GM12873 (cell line): ENCODE measurements at regions not wholly inside any gene's neighbourhood (a gene's known extent, or its start where the extent isn't known, plus 50 kb on each side); places are given as distances from the start of the nearest gene placed in this dataset.

ENCODE experiments used
- CTCF ChIP-seq: IDR thresholded peaks from 2 replicates; pipeline ENCODE4 v1.5.1; 2012; ENCODE audit warnings: low read depth, mild to moderate bottlenecking, moderate library complexity, low read length, control low read depth; ENCODE audit not compliant: insufficient read depth; ENCODE audit errors: missing control alignments

GRCh38 chr14:104348741-104349140, 210.4 kb downstream of the KIF26A start:
- TF ChIP-seq CTCF, result no peak

GRCh38 chr14:104349950-104350349, 211.6 kb downstream of the KIF26A start:
- TF ChIP-seq CTCF, result no peak

- no peak for TF ChIP-seq CTCF
Measured at GRCh38 chr14:104350463-104351185, 212.2 kb downstream of the KIF26A start.

GRCh38 chr14:104351849-104352492, 213.6 kb downstream of the KIF26A start:
- TF ChIP-seq CTCF, result no peak

GRCh38 chr14:104352493-104353220, 214.3 kb downstream of the KIF26A start:
- TF ChIP-seq CTCF, result no peak

- no peak for TF ChIP-seq CTCF
Measured at GRCh38 chr14:104353221-104353920, 215.0 kb downstream of the KIF26A start.
